AML-193 (cell line): ENCODE measurements at regions not wholly inside any gene's neighbourhood (a gene's known extent, or its start where the extent isn't known, plus 50 kb on each side); places are given as distances from the start of the nearest gene placed in this dataset.

Experiments
- DNase-seq, 2 experiments: peaks; one replicate each; lab custom pipeline; 2025; lab: John Stamatoyannopoulos, UW

- no peak for DNase-seq
These were observed 52.1 kb upstream of the STOX2 start for GRCh38 chr4:183852910-183853547.

- no peak for DNase-seq
These were observed 51.6 kb upstream of the STOX2 start for GRCh38 chr4:183853548-183853940.
